ENCODE measurements at regions not wholly inside any gene's neighbourhood (a gene's known extent, or its start where the extent isn't known, plus 50 kb on each side); places are given as distances from the start of the nearest gene placed in this dataset.

- TF ChIP-seq CTCF (IDR thresholded peaks at IDR 0.05) (no peak), POLR2AphosphoS5 (IDR thresholded peaks at IDR 0.05) (no peak), POLR2A (IDR thresholded peaks at IDR 0.05) (no peak)
Measured at GRCh38 chr7:12002428-12002827, 170.4 kb upstream of the THSD7A start.

All from stomach (tissue), 4 donors.